ENCODE measurements at regions not wholly inside any gene's neighbourhood (a gene's known extent, or its start where the extent isn't known, plus 50 kb on each side); places are given as distances from the start of the nearest gene placed in this dataset.

DNA sequence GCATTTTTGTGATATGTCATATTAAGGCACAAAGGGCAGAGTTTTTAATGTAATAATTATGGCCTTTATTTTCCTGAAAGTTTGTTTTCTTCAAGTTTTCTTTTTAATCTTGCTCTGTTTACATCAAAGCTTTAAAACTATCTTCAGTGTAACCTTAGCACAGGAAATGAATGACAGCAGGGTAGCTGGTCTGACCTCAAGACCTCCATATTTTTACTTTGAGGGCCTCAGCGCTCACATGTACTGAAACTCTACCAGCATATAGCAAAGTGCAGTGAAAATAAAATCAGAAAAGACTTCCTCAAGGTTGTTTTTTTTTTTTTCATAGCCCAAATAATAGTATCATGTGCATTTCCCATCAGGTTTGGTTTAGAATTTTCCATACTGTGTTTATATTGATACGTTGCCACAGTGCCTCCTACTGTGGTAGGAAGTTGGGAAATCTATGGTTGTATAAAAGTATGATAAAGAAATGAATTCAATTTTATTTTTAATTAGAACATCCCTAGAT is 163.4 kb downstream of the UBE2E3 start:
- peak; percentile 3 for DNase-seq (ENCODE audit: low read depth)
- TF ChIP-seq, protein P1, sequence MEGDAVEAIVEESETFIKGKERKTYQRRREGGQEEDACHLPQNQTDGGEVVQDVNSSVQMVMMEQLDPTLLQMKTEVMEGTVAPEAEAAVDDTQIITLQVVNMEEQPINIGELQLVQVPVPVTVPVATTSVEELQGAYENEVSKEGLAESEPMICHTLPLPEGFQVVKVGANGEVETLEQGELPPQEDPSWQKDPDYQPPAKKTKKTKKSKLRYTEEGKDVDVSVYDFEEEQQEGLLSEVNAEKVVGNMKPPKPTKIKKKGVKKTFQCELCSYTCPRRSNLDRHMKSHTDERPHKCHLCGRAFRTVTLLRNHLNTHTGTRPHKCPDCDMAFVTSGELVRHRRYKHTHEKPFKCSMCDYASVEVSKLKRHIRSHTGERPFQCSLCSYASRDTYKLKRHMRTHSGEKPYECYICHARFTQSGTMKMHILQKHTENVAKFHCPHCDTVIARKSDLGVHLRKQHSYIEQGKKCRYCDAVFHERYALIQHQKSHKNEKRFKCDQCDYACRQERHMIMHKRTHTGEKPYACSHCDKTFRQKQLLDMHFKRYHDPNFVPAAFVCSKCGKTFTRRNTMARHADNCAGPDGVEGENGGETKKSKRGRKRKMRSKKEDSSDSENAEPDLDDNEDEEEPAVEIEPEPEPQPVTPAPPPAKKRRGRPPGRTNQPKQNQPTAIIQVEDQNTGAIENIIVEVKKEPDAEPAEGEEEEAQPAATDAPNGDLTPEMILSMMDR (IDR thresholded peaks at IDR 0.05; ENCODE audit: insufficient read depth, low read depth, low read length) = no peak
- H3K4me3 ChIP-seq (ENCODE audit: low read depth, low read length) = no peak overlapping the region

DNA sequence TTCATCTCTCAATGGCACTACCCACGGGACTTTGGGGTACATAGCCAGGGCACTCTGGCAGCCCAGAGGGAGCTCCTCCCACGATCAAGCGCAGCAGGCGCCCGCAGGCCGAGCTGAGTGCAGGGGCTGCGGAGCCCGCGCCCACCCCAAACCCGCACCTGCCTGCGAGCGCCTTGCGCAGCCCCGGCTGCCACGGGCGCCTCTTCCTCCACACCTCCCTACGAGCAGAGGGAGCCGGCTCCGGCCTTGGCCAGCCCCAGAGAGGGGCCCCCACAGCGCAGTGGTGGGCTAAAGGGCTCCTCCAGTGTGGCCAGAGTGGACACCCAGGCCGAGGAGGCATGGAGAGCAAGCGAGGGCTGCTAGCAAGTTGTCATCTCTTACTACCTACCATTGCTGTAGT is 165.2 kb downstream of the UBE2E3 start:
- TF ChIP-seq, protein P1 (IDR thresholded peaks at IDR 0.05; ENCODE audit: insufficient read depth, low read depth, low read length) = no peak
- H3K4me3 ChIP-seq (ENCODE audit: low read depth, low read length) = no peak overlapping the region
- DNase-seq (ENCODE audit: low read depth) = no peak

DNA sequence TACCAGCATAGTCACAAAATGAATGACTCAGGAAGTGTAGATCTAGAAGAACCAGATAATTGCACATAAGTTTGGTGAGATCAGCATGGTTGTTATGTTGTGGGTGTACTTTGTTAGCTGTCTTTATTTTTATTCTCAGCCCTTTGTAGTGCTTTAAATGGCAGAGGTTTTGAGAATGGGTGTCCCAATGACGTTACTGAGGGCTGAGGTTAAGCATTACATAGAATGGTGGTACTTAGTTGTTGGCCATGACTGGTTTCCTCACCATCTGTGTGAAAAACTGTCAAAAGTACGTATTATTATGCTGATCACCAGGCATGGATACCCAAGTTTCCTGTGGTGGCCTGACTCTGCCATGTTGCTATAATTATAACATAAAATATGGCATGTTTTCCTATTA is 165.8 kb downstream of the UBE2E3 start:
- no peak for DNase-seq (ENCODE audit: low read depth)
- no peak overlapping the region for H3K4me3 ChIP-seq (ENCODE audit: low read depth, low read length)

DNA sequence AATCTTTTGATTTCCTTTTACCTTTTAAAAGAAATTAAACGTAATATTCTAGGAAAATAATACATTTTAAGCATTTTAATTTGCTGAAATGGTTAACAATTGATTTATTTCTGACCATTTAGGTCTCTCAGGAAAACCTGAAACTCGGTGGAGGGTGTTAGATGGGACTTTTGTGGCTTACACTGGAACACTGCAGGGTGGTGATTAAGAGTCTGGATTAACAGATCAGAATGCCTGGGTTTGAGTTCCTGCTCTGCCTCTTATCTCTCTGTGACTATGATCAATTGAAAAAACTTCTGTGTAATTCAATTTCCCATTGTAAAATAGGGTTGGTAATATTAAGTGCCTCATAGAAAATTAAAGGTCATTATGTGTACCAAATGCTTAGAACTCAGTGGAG is 168.7 kb downstream of the UBE2E3 start:
- no peak overlapping the region for H3K4me3 ChIP-seq (ENCODE audit: low read depth, low read length)
- TF ChIP-seq, protein P1 (IDR thresholded peaks at IDR 0.05; ENCODE audit: insufficient read depth, low read depth, low read length) = no peak
- DNase-seq (ENCODE audit: low read depth) = no peak

More for the DNA sequence above, 165.8 kb downstream of the UBE2E3 start:
- TF ChIP-seq, protein P1 (IDR thresholded peaks at IDR 0.05; ENCODE audit: insufficient read depth, low read depth, low read length) = no peak

DNA sequence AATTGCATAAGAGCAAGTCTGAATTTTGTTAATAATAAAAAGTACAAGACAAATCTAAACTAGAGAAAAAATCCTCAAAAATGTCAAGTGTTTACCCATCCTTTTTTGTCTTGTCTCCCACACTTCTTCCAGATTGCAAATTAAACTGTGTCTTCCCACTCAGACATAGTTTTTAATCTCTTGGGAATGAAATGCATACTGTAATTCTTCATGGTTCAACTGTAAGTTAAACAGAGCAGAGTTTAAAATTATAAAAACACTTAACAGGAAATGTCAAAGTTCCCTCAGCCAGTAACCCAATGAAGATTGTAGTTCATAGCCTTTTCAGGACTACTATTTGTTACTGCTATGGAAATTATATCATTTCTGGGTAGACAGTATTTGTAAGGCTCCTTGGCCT is 171.8 kb downstream of the UBE2E3 start:
- no peak overlapping the region for H3K4me3 ChIP-seq (ENCODE audit: low read depth, low read length)
- DNase-seq (ENCODE audit: low read depth) = peak; percentile 44
- TF ChIP-seq, protein P1 (IDR thresholded peaks at IDR 0.05; ENCODE audit: insufficient read depth, low read depth, low read length) = no peak

DNA sequence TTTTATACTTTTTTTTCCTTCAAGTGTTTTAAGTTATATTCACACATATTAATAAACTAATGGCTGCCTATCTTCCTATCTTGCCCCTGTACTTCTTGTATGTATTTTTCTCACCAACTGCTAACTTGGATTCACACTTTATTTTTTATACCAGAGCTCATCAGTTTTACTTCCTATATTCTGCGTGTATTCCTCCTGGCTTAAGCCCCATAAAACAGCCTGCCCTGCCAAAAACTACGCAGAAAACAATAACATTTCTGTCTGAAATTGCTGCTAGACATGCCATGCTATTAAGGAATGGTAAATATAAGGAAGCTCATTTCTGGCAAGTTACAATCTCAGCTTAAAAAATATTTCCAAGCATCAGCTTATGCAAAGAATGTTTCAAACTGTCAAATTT is 172.3 kb downstream of the UBE2E3 start:
- peak; percentile 19 for DNase-seq (ENCODE audit: low read depth)
- H3K4me3 ChIP-seq (ENCODE audit: low read depth, low read length) = no peak overlapping the region
- TF ChIP-seq, protein P1 (IDR thresholded peaks at IDR 0.05; ENCODE audit: insufficient read depth, low read depth, low read length) = no peak

DNA sequence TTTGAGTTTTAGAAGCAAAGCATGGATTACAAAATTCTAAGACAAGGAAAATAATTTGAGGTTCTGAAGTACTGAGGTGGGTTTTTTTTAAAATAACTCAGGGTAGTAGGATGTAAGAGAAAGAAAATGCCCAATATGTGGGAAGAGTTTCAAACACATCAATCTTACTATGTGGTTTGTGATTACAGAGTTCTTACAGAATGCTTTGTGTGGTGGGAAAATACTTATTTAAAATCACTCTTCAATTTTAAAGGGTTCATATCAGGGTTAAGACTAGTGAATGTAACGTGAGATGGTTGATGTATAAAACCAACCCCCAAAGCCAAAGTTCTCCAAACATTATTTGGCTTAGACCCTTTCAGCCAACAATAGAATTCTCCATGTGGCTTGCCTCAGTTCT is 173.5 kb downstream of the UBE2E3 start:
- H3K4me3 ChIP-seq (ENCODE audit: low read depth, low read length) = no peak overlapping the region
- TF ChIP-seq, protein P1 (IDR thresholded peaks at IDR 0.05; ENCODE audit: insufficient read depth, low read depth, low read length) = no peak
- DNase-seq (ENCODE audit: low read depth) = no peak
